ENCODE measurements at regions not wholly inside any gene's neighbourhood (a gene's known extent, or its start where the extent isn't known, plus 50 kb on each side); places are given as distances from the start of the nearest gene placed in this dataset.

DNA sequence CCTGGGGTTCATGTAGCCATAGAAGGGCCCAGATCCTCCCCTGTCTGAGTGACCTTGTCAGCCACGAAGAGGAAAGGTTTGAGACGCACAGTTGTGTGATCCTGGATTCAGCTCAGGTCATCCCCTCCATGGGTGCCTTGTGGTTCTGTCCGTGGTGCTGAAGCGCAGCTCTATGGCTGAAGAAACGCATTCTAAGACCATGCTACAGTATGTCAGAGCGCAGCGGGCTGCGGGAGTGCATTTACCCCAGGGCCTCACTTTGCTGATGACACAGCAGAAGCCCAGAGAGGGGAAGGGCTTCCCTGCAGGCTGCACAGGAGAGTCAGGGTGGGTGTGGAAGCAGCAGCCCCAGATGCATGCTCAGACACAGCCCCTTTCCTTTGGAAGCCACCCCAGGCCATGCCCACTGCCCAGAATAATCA lies 68.8 kb upstream of the IQSEC1 start:
- intact Hi-C loops (cut with micrococcal nuclease; ENCODE audit: unreplicated experiment) = no loop called here
- TF ChIP-seq, protein P1, sequence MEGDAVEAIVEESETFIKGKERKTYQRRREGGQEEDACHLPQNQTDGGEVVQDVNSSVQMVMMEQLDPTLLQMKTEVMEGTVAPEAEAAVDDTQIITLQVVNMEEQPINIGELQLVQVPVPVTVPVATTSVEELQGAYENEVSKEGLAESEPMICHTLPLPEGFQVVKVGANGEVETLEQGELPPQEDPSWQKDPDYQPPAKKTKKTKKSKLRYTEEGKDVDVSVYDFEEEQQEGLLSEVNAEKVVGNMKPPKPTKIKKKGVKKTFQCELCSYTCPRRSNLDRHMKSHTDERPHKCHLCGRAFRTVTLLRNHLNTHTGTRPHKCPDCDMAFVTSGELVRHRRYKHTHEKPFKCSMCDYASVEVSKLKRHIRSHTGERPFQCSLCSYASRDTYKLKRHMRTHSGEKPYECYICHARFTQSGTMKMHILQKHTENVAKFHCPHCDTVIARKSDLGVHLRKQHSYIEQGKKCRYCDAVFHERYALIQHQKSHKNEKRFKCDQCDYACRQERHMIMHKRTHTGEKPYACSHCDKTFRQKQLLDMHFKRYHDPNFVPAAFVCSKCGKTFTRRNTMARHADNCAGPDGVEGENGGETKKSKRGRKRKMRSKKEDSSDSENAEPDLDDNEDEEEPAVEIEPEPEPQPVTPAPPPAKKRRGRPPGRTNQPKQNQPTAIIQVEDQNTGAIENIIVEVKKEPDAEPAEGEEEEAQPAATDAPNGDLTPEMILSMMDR (IDR thresholded peaks at IDR 0.05; ENCODE audit: unreplicated experiment) = no peak
- H3K9me3 Mint-ChIP-seq (ENCODE audit: low read depth, unreplicated experiment) = no peaks in the 10 kb centered on the region
- no TSS peak for BruUV-seq (replicated peaks)
- peak; percentile 32 for DNase-seq
- CTCF ChIA-PET = interaction anchor here (0.7 to 1.2 kb wide), 2 partner anchors 9 to 162 kb away, joined by 3 to 4 read pairs; no protein-coding TSS in a partner anchor
- H3K4me3 Mint-ChIP-seq (ENCODE audit: low read depth, unreplicated experiment) = no peak overlapping the region
- peaks cover 94% of the 10 kb centered on the region for H3K27me3 Mint-ChIP-seq (ENCODE audit: unreplicated experiment)
- H3K4me1 Mint-ChIP-seq (ENCODE audit: low read depth, unreplicated experiment) = no peaks in the 10 kb centered on the region
- no peaks in the 10 kb centered on the region for H3K36me3 Mint-ChIP-seq (ENCODE audit: insufficient read depth, unreplicated experiment)
- H3K27ac Mint-ChIP-seq (ENCODE audit: unreplicated experiment) = no peak overlapping the region

DNA sequence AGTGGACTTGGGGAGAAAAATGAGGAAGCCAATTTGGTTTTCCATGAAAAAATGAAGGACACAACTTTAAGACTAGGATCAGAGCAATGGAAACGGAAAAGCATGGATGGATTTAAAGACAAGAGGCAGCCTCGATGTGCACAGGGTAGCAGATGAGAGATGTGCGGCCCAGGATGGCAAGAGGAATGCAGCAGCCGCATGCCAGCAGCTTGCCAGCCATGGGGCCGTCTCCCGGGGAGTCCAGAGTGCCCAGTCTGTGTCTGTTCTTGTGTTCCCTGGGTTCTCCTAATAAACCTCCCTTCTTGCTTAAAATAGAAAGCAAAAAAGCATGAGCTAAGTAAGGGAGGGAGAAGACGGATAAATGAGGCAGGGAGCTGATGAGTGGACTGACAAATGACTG lies 68.0 kb upstream of the IQSEC1 start:
- no peak overlapping the region for H3K27ac Mint-ChIP-seq (ENCODE audit: unreplicated experiment)
- no peak overlapping the region for H3K4me3 Mint-ChIP-seq (ENCODE audit: low read depth, unreplicated experiment)
- intact Hi-C loops (cut with micrococcal nuclease; ENCODE audit: unreplicated experiment) = no loop called here
- CTCF ChIA-PET = interaction anchor here (0.7 to 1.2 kb wide), 2 partner anchors 9 to 163 kb away, joined by 3 to 4 read pairs; no protein-coding TSS in a partner anchor
- peaks cover 100% of the 10 kb centered on the region for H3K27me3 Mint-ChIP-seq (ENCODE audit: unreplicated experiment)
- H3K4me1 Mint-ChIP-seq (ENCODE audit: low read depth, unreplicated experiment) = no peaks in the 10 kb centered on the region
- BruUV-seq (replicated peaks) = no TSS peak
- no peaks in the 10 kb centered on the region for H3K36me3 Mint-ChIP-seq (ENCODE audit: insufficient read depth, unreplicated experiment)
- TF ChIP-seq, protein P1 (IDR thresholded peaks at IDR 0.05; ENCODE audit: unreplicated experiment) = no peak
- H3K9me3 Mint-ChIP-seq (ENCODE audit: low read depth, unreplicated experiment) = no peaks in the 10 kb centered on the region
- no peak for DNase-seq

DNA sequence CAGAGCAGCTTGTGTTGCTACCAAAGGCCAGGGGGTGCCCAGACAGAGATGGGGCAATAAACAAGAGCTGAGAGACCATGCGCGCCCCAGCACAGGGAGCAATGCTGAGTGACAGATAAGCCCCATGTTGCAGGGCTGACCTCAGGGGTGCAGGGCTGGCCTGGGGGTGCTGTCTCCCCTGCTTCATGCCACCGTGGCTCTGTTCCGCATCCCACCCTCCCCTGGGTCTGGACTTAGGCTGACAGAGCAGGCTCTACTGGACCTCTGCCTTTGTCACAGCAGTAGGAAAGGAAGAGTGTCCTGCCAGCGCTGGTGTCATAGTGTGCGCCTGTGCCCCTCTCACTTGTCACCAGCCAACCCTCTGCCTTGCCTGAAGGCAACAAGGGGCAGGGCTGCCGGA lies 67.4 kb upstream of the IQSEC1 start:
- peaks cover 100% of the 10 kb centered on the region for H3K27me3 Mint-ChIP-seq (ENCODE audit: unreplicated experiment)
- BruUV-seq (replicated peaks) = no TSS peak
- no peaks in the 10 kb centered on the region for H3K9me3 Mint-ChIP-seq (ENCODE audit: low read depth, unreplicated experiment)
- CTCF ChIA-PET = no interaction called here
- no peaks in the 10 kb centered on the region for H3K4me1 Mint-ChIP-seq (ENCODE audit: low read depth, unreplicated experiment)
- TF ChIP-seq, protein P1 (IDR thresholded peaks at IDR 0.05; ENCODE audit: unreplicated experiment) = no peak
- no peaks in the 10 kb centered on the region for H3K36me3 Mint-ChIP-seq (ENCODE audit: insufficient read depth, unreplicated experiment)
- H3K27ac Mint-ChIP-seq (ENCODE audit: unreplicated experiment) = no peak overlapping the region
- H3K4me3 Mint-ChIP-seq (ENCODE audit: low read depth, unreplicated experiment) = no peak overlapping the region
- intact Hi-C loops (cut with micrococcal nuclease; ENCODE audit: unreplicated experiment) = no loop called here
- DNase-seq = no peak

DNA sequence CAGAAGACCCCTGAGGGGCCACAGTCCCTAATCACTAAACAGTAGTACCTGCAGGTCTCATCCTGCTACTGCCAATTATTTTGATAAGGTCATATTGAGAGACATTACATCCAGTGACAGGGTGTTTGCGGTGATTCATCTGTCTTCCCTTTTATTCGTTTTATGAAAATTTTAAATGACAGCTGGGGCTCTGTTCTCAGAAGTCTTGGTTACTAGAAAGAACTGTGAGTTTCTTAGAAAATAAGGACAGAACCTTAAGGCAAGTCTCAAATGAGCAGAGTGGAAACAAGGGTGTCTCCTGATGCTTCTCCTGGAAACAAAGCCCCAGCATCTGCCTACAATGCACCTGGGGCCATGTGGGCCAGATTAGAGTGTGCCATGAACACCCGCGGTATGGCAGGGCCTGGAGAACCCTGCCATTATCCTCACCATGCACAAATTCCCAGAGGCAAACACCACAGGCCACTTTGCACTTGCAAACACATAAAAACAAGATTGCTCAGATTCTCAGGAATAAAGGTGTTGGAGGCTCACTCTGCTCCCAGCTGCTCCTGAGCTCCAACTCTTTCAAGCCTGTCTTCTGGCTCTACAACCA lies 66.3 kb upstream of the IQSEC1 start:
- CTCF ChIA-PET = no interaction called here

More for the DNA sequence above, 66.3 kb upstream of the IQSEC1 start:
- BruUV-seq (replicated peaks) = no TSS peak
- intact Hi-C loops (cut with micrococcal nuclease; ENCODE audit: unreplicated experiment) = no loop called here
- H3K4me3 Mint-ChIP-seq (ENCODE audit: low read depth, unreplicated experiment) = no peak overlapping the region
- no peaks in the 10 kb centered on the region for H3K36me3 Mint-ChIP-seq (ENCODE audit: insufficient read depth, unreplicated experiment)
- no peak overlapping the region for H3K27ac Mint-ChIP-seq (ENCODE audit: unreplicated experiment)
- H3K27me3 Mint-ChIP-seq (ENCODE audit: unreplicated experiment) = peaks cover 100% of the 10 kb centered on the region
- no peaks in the 10 kb centered on the region for H3K9me3 Mint-ChIP-seq (ENCODE audit: low read depth, unreplicated experiment)
- DNase-seq = no peak
- TF ChIP-seq, protein P1 (IDR thresholded peaks at IDR 0.05; ENCODE audit: unreplicated experiment) = no peak
- H3K4me1 Mint-ChIP-seq (ENCODE audit: low read depth, unreplicated experiment) = no peaks in the 10 kb centered on the region
